ENCODE measurements at regions not wholly inside any gene's neighbourhood (a gene's known extent, or its start where the extent isn't known, plus 50 kb on each side); places are given as distances from the start of the nearest gene placed in this dataset.

- TF ChIP-seq PKNOX1 (IDR thresholded peaks at IDR 0.05) (no peak), BHLHE40 (IDR thresholded peaks at IDR 0.05; ENCODE audit: borderline replicate concordance) (no peak), ELF4 (IDR thresholded peaks at IDR 0.05) (no peak), SP1 (IDR thresholded peaks at IDR 0.05) (no peak), FOXM1 (IDR thresholded peaks at IDR 0.05; ENCODE audit: borderline replicate concordance) (no peak), SUZ12 (IDR thresholded peaks at IDR 0.05) (no peak), ZNF384 (IDR thresholded peaks at IDR 0.05) (no peak), FOXA1 (IDR thresholded peaks at IDR 0.05) (no peak)
Measured at GRCh38 chr2:133846476-133846875, 278.2 kb upstream of the NCKAP5 start.
